HG03159 (cell line): ENCODE measurements at regions not wholly inside any gene's neighbourhood (a gene's known extent, or its start where the extent isn't known, plus 50 kb on each side); places are given as distances from the start of the nearest gene placed in this dataset.
"Not testable (repeated sequence)": the region's sequence is repeated elsewhere in the genome, so short reads cannot be mapped to it uniquely, and the experiment has no call there.

Source experiments
- ATAC-seq: cut with Tn5 transposase; IDR thresholded peaks from one replicate; pipeline ENCODE4 v1.9.1; 2021; ENCODE audit warnings: mild to moderate bottlenecking, moderate library complexity; ENCODE audit not compliant: unreplicated experiment

- ATAC-seq: no peak
These were observed 109.2 kb downstream of the OSTF1 start for GRCh38 chr9:75197561-75197960.

- no peak for ATAC-seq
These were observed 110.1 kb downstream of the OSTF1 start for GRCh38 chr9:75198436-75198835.

GRCh38 chr9:75200892-75201470 lies 112.7 kb downstream of the OSTF1 start:
- peak; percentile 81 for ATAC-seq

GRCh38 chr9:75201480-75202209 lies 113.3 kb downstream of the OSTF1 start:
- no peak for ATAC-seq

GRCh38 chr9:75207997-75208396 lies 119.7 kb downstream of the OSTF1 start:
- not testable (repeated sequence) for ATAC-seq

- ATAC-seq: no peak
These were observed 121.9 kb downstream of the OSTF1 start for GRCh38 chr9:75210215-75210614.

- no peak for ATAC-seq
These were observed 125.5 kb downstream of the OSTF1 start for GRCh38 chr9:75213765-75214164.

- ATAC-seq: no peak
These were observed 138.3 kb downstream of the OSTF1 start for GRCh38 chr9:75226403-75227139.

GRCh38 chr9:75228893-75229292 lies 140.6 kb downstream of the OSTF1 start:
- no peak for ATAC-seq

- ATAC-seq: no peak
These were observed 141.5 kb downstream of the OSTF1 start for GRCh38 chr9:75229605-75230332.

- no peak for ATAC-seq
These were observed 142.2 kb downstream of the OSTF1 start for GRCh38 chr9:75230469-75230868.

- no peak for ATAC-seq
These were observed 142.9 kb downstream of the OSTF1 start for GRCh38 chr9:75231167-75231566.

GRCh38 chr9:75233011-75233410 lies 144.7 kb downstream of the OSTF1 start:
- ATAC-seq: no peak

- no peak for ATAC-seq
These were observed 147.3 kb downstream of the OSTF1 start for GRCh38 chr9:75235632-75236031.

- peak; percentile 96 for ATAC-seq
These were observed 150.1 kb downstream of the OSTF1 start for GRCh38 chr9:75238311-75238976.

- ATAC-seq: no peak
These were observed 150.9 kb downstream of the OSTF1 start for GRCh38 chr9:75239176-75239575.

GRCh38 chr9:75242426-75242825 lies 154.1 kb downstream of the OSTF1 start:
- ATAC-seq: no peak

- no peak for ATAC-seq
These were observed 158.6 kb downstream of the OSTF1 start for GRCh38 chr9:75246949-75247348.

- ATAC-seq: peak; percentile 90
These were observed 177.2 kb downstream of the OSTF1 start for GRCh38 chr9:75265525-75265972.

- ATAC-seq: no peak
These were observed 180.9 kb downstream of the OSTF1 start for GRCh38 chr9:75269197-75269596.

GRCh38 chr9:75273055-75273454 lies 184.7 kb downstream of the OSTF1 start:
- not testable (repeated sequence) for ATAC-seq
